ENCODE measurements at regions not wholly inside any gene's neighbourhood (a gene's known extent, or its start where the extent isn't known, plus 50 kb on each side); places are given as distances from the start of the nearest gene placed in this dataset.

DNA sequence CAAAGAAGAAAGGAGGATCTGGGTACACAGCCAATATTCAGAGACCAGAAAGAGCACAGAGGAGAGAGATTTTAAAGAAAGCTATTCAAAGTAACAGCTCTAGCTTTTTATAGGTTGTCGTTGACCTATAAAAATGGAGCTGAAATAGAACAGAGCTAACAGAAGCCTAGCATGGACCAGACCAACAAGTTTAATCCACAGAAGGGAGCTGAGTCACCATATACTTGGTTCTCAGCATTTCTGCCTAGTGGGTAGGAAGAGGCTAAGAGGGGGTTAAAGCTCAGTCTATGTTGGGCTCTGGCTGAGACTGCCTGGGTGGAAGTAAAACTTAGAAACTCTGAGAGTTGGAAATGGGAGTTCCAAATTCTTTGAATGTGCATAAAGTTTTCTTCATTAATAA lies 678.0 kb upstream of the CDH2 start:
- TF ChIP-seq, protein P1, sequence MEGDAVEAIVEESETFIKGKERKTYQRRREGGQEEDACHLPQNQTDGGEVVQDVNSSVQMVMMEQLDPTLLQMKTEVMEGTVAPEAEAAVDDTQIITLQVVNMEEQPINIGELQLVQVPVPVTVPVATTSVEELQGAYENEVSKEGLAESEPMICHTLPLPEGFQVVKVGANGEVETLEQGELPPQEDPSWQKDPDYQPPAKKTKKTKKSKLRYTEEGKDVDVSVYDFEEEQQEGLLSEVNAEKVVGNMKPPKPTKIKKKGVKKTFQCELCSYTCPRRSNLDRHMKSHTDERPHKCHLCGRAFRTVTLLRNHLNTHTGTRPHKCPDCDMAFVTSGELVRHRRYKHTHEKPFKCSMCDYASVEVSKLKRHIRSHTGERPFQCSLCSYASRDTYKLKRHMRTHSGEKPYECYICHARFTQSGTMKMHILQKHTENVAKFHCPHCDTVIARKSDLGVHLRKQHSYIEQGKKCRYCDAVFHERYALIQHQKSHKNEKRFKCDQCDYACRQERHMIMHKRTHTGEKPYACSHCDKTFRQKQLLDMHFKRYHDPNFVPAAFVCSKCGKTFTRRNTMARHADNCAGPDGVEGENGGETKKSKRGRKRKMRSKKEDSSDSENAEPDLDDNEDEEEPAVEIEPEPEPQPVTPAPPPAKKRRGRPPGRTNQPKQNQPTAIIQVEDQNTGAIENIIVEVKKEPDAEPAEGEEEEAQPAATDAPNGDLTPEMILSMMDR (optimal IDR thresholded peaks at IDR 0.05 in 1 of 3, IDR thresholded peaks at IDR 0.05 in 1 of 3, conservative IDR thresholded peaks at IDR 0.05 in 1 of 3; ENCODE audit: extremely low read depth in 1 of 3, insufficient read depth in 2 of 3, low read length in 3 of 3) = no peak
- TF ChIP-seq EZH2 (IDR thresholded peaks at IDR 0.05; ENCODE audit: low read length) = no peak

All from keratinocyte (primary cell).